Small intestine (tissue), 7 donors: ENCODE measurements at regions not wholly inside any gene's neighbourhood (a gene's known extent, or its start where the extent isn't known, plus 50 kb on each side); places are given as distances from the start of the nearest gene placed in this dataset.

Experiments
- DNase-seq, 2 donors: peaks; one replicate each; pipeline versions ENCODE4 v3.0.0 to v3.0.0-alpha.2; 2013
- FAIRE-seq: peaks from 2 replicates; lab custom pipeline; 2012; peaks lifted over from hg19 to GRCh38; lab: Jason Lieb, UNC
- H3K27ac ChIP-seq, 3 donors: one replicate each; pipeline ENCODE4 v1.5.1; 2013; ENCODE audit warnings: low read length in 2 of 3, mild to moderate bottlenecking in 2 of 3, control low read depth in 1 of 3, inconsistent platforms in 1 of 3, low read depth in 1 of 3, moderate library complexity in 1 of 3
- H3K27me3 ChIP-seq, 3 donors: one replicate each; pipeline ENCODE4 v1.6.1; 2013; ENCODE audit warnings: low read length in 3 of 3, inconsistent platforms in 1 of 3; ENCODE audit not compliant: control insufficient read depth in 3 of 3, insufficient read depth in 3 of 3
- H3K36me3 ChIP-seq, 3 donors: one replicate each; pipeline ENCODE4 v1.6.1; 2013; ENCODE audit warnings: low read length in 3 of 3, inconsistent platforms in 1 of 3, low read depth in 1 of 3, mild to moderate bottlenecking in 1 of 3, moderate library complexity in 1 of 3; ENCODE audit not compliant: control insufficient read depth in 3 of 3, insufficient read depth in 2 of 3
- H3K4me1 ChIP-seq, 3 donors: one replicate each; pipeline ENCODE4 v1.6.1; 2013; ENCODE audit warnings: low read length in 2 of 3, inconsistent platforms in 1 of 3, low read depth in 1 of 3, mild to moderate bottlenecking in 1 of 3, moderate library complexity in 1 of 3; ENCODE audit not compliant: control insufficient read depth in 3 of 3, insufficient read depth in 2 of 3
- H3K4me3 ChIP-seq, 3 donors: one replicate each; pipeline ENCODE4 v1.5.1; 2013; ENCODE audit warnings: low read length in 3 of 3, control low read depth in 1 of 3, inconsistent platforms in 1 of 3, low read depth in 1 of 3, mild to moderate bottlenecking in 1 of 3, moderate library complexity in 1 of 3
- H3K9me3 ChIP-seq, 2 donors: one replicate each; pipeline ENCODE4 v1.6.1; 2013; ENCODE audit warnings: low read depth in 1 of 2, low read length in 1 of 2; ENCODE audit not compliant: control insufficient read depth in 2 of 2, insufficient read depth in 1 of 2
- WGBS, 3 donors: extraction: QIAGEN DNeasy Blood & Tissue Kit; methylation state at CpG; one replicate each; pipeline ENCODE4 v1.1.7; 2013; 5-methylcytosine and 5-hydroxymethylcytosine counted together
- donor health status: healthy with polysubstance abuse.
- donor health status: control.
- donor health status: control.
- donor health status: Bipolar disorder and iron deficiency.
- donor health status: healthy.

DNA sequence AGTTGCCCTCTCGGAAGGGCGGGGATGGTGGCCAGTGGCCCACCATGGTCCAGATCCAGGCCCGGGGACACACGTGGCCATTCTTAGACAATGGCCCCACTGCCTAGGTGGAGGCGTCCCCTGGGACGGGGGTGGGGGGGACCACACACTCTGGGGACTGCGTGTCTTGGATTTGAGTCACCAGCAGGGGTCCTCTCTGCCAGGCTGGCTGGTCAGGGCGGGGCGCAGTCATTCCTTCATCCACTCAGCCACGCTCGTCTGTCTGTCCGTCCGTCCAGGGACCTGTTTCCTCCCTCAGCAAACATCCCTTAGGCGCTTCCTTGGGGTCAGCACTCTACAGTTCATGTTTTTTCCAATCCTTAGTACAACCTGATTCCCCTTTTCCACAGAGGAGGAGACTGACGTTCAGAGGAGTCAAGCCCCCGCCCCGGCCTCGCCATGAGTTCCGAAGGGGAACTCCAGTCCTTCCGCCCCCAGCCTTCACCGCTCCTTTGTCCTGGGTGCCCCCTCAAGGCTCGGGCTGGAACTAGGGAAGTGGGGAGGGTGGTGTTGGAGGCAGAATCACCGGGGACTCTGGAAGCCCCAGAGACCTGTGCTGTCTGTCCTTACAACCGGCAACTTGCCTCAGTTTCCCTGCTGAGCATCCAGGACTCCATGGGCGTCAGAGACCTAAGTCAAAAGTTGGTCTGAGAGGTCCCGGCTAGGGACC is 276.6 kb upstream of the MVB12B start:
- FAIRE-seq (no peak), DNase-seq (no peak)
- Histone ChIP-seq H3K4me1 (no peaks in the 10 kb centered on the region), H3K9me3 (peaks cover 0 to 11% of the 10 kb centered on the region in 2 donors), H3K36me3 (no peaks in the 10 kb centered on the region), H3K4me3 (no peak overlapping the region), H3K27me3 (peaks cover 3 to 9% (median 8%) of the 10 kb centered on the region in 3 donors), H3K27ac (no peak overlapping the region)
- WGBS, 3 donors: 62 to 73% (median 72%) methylated on average over 24 to 26 of the region's 26 CpGs

GRCh38 chr9:126050605-126050990 is 276.0 kb upstream of the MVB12B start:
- DNase-seq: no peak
- Histone ChIP-seq H3K36me3 (no peaks in the 10 kb centered on the region), H3K4me3 (no peak overlapping the region), H3K27ac (no peak overlapping the region), H3K4me1 (no peaks in the 10 kb centered on the region), H3K27me3 (peaks cover 3 to 12% (median 8%) of the 10 kb centered on the region in 3 donors), H3K9me3 (peaks cover 0 to 8% of the 10 kb centered on the region in 2 donors)
- no peak for FAIRE-seq
- WGBS, 3 donors: 68 to 83% (median 76%) methylated on average over 9 of the region's 9 CpGs

GRCh38 chr9:126051446-126052130 is 275.0 kb upstream of the MVB12B start:
- DNase-seq: no peak
- H3K4me1 ChIP-seq: no peaks in the 10 kb centered on the region
- no peaks in the 10 kb centered on the region for H3K9me3 ChIP-seq
- FAIRE-seq: no peak
- no peaks in the 10 kb centered on the region for H3K36me3 ChIP-seq
- H3K27me3 ChIP-seq: peaks cover 3 to 18% (median 6%) of the 10 kb centered on the region in 3 donors
- no peak overlapping the region for H3K4me3 ChIP-seq
- no peak overlapping the region for H3K27ac ChIP-seq
- WGBS, 3 donors: 71 to 83% (median 76%) methylated on average over 15 of the region's 15 CpGs

DNA sequence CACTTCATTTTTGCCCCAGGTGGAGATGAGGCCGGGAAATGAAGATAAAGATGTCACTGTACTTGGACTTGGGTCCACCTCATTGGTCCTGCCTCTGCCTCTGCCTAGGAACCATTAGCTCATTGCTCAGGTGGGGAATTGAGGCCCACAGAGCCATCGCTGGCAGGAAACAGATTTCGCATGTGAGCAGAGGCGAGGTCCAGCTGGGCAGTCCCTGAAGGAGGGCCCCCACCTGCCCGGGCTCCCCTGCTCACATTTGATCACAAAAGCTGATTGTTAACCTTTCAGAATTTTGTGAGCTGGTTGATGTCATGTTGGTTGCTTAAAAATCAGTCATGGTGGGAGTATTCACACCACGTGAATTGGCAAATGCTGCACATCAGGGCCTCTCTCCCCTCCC is 273.8 kb upstream of the MVB12B start:
- Histone ChIP-seq H3K4me3 (no peak overlapping the region), H3K27me3 (peaks cover 3 to 23% (median 6%) of the 10 kb centered on the region in 3 donors), H3K4me1 (no peaks in the 10 kb centered on the region), H3K27ac (no peak overlapping the region), H3K9me3 (no peaks in the 10 kb centered on the region), H3K36me3 (no peaks in the 10 kb centered on the region)
- FAIRE-seq: no peak
- WGBS, 3 donors: 63 to 83% (median 66%) methylated on average over 6 of the region's 6 CpGs
- no peak for DNase-seq

DNA sequence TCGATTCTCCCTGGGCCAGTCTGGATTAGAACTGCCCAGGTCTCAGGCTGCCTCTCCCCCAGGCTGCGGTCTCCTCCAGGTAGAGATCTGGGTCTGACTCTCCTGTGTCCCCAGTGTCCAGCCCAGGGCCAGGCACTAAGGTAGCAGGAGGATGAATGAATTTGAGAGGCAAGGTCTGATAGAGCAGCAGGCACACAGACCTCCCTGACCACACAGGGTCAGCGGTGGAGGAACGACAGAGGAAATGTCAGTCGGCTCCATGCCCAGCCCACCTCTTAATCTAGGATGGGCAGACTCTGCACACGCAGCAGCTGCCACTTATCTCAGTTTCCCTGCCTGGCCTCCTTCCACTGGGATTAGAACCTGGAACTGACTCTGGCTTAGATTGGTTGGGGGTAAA is 272.7 kb upstream of the MVB12B start:
- FAIRE-seq (no peak), DNase-seq (no peak)
- H3K4me1 ChIP-seq: no peaks in the 10 kb centered on the region
- H3K36me3 ChIP-seq: no peaks in the 10 kb centered on the region
- 38 to 59% (median 47%) methylated on average over 6 of the region's 6 CpGs for WGBS, 3 donors
- no peak overlapping the region for H3K4me3 ChIP-seq
- H3K27me3 ChIP-seq: peaks cover 3 to 28% (median 6%) of the 10 kb centered on the region in 3 donors
- H3K27ac ChIP-seq: no peak overlapping the region
- H3K9me3 ChIP-seq: no peaks in the 10 kb centered on the region

DNA sequence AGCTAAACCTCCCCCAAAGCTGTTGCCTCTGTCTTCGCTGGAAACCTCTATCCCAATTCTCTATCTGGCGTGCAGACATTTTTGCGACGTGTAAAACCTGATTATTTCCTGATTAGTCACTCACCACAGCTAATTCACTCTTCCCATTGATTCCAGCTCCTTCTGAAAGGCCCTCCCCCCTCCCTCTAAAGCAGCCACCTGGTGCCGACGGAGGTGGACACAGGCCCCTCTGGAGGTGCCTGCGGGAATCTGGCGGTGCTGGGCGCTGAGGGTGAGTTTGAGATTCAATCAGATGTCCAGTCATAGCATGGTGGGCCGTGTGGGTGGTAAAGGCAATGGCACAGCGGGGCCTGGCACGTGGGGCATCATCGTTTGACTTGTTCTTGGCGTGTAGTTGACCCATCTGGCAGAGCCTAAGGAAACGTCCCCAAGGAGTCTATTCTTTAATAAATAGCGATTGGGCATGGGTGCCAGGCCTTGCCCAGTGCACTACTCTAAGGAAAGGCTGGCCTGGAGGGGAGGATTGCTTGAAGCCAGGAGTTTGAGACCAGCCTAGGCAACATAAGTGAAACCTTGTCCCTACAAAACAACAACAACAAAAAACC is 271.1 kb upstream of the MVB12B start:
- no peak overlapping the region for H3K27ac ChIP-seq
- peaks cover 3 to 39% (median 10%) of the 10 kb centered on the region in 3 donors for H3K27me3 ChIP-seq
- WGBS, 3 donors: 59 to 71% (median 70%) methylated on average over 16 of the region's 16 CpGs
- no peaks in the 10 kb centered on the region for H3K9me3 ChIP-seq
- DNase-seq: no peak
- no peaks in the 10 kb centered on the region for H3K4me1 ChIP-seq
- FAIRE-seq: no peak
- no peak overlapping the region for H3K4me3 ChIP-seq
- H3K36me3 ChIP-seq: no peaks in the 10 kb centered on the region

DNA sequence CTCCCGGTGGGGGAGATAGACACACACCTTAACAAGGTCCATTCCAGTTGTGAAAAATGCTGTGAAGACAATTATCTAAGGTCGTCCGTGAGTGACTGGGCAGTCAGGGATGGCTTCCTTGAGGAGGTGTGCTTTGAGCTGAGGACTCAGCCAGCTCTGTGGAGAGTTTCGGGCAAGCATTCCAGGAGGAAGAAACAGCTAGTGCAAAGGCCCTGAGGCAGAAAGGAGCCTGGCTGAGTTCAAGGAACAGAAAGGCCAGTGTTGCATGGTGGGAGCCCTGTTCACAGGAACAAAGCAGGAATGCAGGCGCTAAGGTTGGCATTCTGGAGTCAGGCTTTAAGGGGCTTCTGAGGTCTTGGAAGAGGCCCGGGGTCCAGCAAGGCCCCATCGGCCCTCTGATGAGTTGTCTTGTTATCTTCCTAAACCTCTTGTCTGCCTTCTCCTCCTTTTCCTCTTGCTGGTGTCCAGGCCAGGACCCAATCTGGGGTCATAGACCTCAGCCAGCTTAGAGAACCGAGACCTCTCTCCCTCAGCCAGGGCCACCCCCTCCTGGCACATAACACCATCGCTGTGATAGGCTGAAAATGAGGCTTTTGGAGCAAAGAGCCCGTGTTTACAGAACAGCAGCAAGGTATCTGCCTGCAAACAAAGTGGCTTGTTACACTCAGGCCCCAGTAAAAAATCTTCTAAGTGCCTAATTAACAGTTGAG is 270.2 kb upstream of the MVB12B start:
- peaks cover 3 to 39% (median 10%) of the 10 kb centered on the region in 3 donors for H3K27me3 ChIP-seq
- WGBS, 3 donors: 70 to 74% (median 71%) methylated on average over 10 of the region's 10 CpGs
- no peak overlapping the region for H3K27ac ChIP-seq
- DNase-seq (no peak), FAIRE-seq (no peak)
- H3K4me1 ChIP-seq: no peaks in the 10 kb centered on the region
- no peaks in the 10 kb centered on the region for H3K36me3 ChIP-seq
- H3K9me3 ChIP-seq: no peaks in the 10 kb centered on the region
- no peak overlapping the region for H3K4me3 ChIP-seq

DNA sequence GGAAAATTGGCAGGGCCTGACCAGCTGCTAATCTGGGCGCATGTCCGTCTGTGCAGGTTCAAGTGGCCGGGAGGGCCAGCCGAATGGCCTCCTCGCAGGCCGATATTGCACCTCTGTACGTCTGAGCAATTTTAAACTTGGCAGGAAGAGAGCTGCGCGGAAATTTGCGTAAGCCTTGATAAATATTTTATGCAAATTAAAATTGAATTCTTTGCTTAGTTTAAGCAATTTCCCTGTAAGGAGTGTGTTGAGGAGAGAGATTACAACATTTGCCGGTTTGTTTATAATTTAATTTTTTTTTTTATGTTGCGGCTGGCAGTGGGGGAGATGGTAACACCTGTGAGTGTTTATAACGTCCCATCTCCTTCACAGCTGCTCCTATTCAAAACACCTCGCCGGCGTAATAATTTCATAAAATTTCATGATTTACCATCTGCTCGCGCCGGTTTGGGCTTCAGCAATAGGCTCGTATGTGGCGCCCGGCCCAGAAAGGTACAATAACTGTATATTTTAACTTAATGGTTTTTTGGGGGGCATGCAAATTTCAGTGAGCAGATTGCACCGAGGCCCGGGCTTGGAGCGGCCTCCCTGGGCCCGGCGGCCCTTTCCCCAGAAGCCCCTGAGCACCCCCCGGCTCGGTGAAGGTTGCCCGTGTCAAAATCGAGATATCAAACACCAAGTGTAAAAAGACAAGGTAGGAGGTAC is 269.4 kb upstream of the MVB12B start:
- 65 to 78% (median 72%) methylated on average over 31 of the region's 31 CpGs for WGBS, 3 donors
- Histone ChIP-seq H3K36me3 (no peaks in the 10 kb centered on the region), H3K27ac (no peak overlapping the region), H3K27me3 (peaks cover 3 to 39% (median 10%) of the 10 kb centered on the region in 3 donors), H3K4me1 (no peaks in the 10 kb centered on the region), H3K4me3 (no peak overlapping the region), H3K9me3 (no peaks in the 10 kb centered on the region)
- DNase-seq (no peak), FAIRE-seq (no peak)
